SH-SY5Y (cell line): ENCODE measurements at regions not wholly inside any gene's neighbourhood (a gene's known extent, or its start where the extent isn't known, plus 50 kb on each side); places are given as distances from the start of the nearest gene placed in this dataset.

ENCODE experiments used
- GATA2 ChIP-seq: IDR thresholded peaks from 2 replicates; pipeline ENCODE4 v1.6.1; 2011; ENCODE audit warnings: mild to moderate bottlenecking, low read depth, low read length
- GATA3 ChIP-seq: IDR thresholded peaks from 2 replicates; pipeline ENCODE4 v1.6.1; 2011; ENCODE audit warnings: low read depth, mild to moderate bottlenecking, low read length, moderate library complexity

DNA sequence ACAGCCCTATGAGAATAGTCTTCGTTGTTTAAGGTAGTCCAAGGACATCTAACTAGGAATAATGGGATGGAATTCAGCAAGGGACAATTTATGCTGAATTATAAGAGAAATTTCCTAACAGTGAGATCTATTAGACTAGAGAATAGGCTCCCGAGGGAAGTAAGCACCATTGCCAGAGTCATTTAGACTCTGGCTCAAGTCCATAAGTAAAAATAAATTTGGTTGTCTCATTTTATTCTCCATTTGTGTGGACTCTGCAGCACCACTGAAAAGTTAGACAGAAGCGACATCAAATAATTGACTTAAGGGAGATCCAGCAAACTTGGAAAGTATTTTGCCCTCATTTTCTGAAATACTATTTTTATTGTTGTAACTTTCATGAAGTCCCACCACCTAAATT, 129.3 kb upstream of the SMIM21 start:
- no peak for TF ChIP-seq GATA3
- TF ChIP-seq GATA2 = no peak

DNA sequence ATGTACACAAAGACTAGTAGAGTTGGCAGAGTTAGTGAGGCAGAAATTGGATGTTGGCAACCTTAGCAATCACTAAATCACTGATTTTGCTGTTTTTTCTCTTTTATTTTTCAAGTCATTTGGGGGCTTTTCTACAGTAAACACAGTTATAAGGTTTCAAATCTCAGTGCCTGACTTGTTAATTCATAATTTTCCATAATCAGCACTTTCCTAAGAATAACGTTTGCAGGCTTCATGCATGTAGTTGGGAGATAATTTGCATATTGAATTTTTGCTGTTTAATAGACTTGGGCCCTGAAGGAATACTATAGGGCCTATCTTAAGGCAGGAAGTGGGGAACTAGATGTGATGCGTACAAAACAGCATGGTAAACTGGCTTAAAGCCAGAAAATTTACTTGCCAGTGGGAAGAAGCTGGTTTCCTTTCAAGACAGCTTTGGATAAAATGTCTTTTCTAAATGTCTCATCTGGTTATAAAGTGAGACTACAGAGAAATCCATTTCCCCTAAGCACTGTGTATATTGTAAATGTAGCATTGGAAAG, 127.2 kb upstream of the SMIM21 start:
- TF ChIP-seq GATA3 = no peak
- TF ChIP-seq GATA2 = no peak

DNA sequence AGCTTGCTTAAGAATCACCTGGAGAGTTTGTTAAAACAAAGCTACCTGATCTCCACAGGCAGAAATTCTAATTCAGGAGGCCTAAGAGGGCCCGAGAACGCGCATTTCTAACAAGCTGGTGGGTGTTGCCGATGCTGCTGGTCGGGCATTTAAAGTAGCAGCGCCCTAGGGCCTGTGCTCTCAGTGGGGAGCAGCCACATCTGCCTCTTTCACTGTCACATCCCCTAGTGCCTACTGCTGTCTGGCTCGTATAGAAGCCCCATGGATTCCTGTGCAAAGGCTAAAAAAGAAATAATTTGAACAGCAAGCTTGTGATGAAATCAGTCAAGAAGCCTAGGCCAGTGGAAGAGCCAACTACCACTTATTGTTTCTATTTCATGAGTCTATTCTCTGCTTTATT, 126.7 kb upstream of the SMIM21 start:
- no peak for TF ChIP-seq GATA3
- TF ChIP-seq GATA2 = no peak

DNA sequence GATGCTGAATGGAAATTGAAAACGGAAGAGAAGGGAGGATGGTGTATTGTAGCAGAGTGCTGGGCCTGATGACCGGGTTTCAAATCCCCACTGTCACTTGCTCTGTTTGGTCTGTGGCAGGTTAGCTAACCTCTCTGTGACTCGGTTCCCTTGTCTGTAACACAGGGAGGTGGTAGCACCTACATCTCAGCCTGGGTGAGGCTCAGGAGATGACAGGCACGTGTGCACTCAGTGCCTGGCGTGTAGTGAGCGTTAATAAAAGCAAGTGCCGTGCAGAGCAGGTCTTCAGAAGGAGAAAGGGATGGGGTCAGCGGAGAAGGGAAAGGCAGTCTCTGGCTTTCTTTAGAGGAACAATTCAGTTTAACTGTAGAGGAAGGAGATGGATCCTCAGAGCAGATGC, 125.5 kb upstream of the SMIM21 start:
- TF ChIP-seq GATA2 (no peak), GATA3 (no peak)

DNA sequence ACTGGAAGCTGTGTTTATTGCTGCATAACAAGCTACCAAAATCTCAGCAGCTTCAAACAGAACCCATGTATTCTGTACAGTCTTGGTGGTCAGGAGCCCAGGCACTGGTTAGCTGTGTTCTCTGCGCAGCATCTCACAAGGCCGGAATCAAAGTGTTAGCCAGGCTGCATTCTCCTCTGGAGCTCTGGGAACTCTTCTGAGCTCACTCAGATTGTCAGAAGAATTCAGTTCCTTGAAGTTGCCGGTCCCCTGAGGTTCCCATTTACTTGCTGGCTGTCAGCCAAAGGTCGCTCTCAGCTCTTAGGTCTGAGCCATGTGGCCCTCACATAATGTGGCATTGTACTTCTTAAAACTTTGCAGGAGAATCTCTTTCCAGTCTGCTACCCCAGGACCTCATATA, 123.6 kb upstream of the SMIM21 start:
- TF ChIP-seq GATA3 (no peak), GATA2 (no peak)

DNA sequence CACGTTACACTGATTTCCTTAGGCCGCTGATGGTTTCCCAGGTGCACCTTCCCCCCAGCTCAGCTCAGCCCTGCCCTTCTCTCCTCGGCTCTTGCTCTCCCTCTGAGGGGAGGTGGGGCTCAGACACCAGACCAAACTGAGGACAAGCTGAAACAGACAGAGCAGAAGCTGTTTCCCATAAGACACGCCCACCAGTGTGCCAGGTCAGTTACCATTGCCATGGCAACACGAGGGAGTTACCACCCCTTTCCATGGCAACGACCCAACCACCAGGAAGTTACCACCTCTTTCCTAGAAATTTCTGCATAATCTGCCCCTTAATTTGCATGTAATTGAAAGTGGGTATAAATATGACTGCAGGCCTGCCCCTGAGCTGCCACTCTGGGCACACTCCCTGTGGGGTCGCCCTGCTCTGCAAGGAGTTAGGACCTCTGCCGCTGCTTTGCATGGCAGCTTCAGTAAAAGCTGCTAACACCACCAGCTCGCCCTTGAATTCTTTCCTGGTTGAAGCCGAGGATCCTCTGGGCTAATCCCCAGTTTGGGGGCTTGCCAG, 120.9 kb upstream of the SMIM21 start:
- no peak for TF ChIP-seq GATA2
- TF ChIP-seq GATA3 = no peak

DNA sequence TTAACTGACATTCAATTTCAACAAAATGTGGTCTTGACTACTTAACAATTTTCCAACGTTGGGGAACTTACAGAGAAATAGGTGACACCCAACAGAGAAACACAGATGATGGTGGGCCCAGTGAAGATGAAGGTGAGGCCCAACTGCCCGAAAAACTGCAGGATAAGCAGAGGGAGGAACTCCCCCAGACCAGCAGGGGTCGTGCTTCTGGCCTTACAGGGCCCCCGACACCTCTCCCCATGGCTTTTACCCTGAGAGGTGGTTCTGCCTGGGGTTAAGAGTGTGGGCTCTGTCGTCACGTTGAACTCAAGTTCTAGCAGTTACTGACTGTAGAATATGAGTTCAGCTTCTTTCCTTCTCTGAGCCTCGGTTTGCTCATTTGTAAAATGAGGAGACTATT, 119.5 kb upstream of the SMIM21 start:
- TF ChIP-seq GATA2 (no peak), GATA3 (no peak)

DNA sequence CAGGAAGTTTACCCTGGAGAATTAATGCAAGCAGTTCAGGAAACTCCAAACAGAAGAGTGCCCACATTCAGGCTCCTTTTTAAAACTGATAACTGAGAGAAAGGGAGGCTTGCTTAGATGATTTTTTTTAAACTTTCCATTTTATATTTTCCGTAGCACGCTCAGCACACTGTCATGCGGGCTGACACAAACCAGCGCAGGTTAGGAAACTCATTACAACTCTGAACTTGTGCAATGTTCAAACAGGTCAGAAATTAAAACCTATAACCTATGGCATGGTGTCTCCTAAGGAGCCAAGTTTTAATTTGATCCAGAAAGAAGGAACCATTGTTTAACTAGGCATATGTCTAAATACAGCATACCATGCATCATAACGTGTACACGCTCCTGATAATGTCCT, 117.7 kb upstream of the SMIM21 start:
- TF ChIP-seq GATA3 (no peak), GATA2 (no peak)

DNA sequence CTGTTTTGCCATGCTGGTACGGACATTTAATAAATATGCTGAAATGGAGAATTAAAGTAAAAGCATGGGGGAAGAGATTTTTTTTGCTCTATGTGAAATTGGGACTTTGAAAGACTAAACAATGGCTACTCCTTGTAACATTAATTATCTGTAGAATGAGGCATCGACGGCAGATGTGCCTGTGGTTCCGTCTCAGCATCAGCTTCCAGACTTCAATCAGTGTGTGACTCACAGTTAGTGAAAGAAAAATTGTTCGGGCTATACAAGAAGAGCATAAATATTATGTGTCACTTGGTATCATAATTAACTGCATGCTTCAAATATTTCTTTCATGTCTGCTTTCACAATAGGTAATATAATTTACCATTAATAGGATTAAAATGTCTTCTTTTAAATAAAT, 117.0 kb upstream of the SMIM21 start:
- TF ChIP-seq GATA2 = no peak
- TF ChIP-seq GATA3 = no peak

DNA sequence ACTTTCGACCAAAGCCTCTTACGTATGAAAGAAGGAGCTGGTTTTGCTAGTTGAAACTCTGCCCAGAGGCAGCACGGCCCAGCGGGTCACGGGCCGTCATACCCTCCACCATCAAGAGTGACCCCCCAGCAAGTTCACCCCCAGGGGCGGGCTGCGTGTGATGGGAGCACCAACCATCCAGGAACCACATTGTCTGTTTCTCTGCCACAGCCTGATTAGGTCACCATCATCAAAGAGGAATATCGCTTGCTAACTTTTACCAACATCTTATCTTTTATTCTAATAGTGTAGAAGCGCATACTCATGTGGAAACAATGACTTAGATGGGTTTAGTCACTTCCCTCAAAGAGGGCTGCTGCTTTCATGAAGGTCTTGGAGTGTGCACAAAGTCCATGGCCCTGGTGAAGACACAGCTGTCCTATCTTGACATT, 116.6 kb upstream of the SMIM21 start:
- TF ChIP-seq GATA3 (no peak), GATA2 (no peak)

DNA sequence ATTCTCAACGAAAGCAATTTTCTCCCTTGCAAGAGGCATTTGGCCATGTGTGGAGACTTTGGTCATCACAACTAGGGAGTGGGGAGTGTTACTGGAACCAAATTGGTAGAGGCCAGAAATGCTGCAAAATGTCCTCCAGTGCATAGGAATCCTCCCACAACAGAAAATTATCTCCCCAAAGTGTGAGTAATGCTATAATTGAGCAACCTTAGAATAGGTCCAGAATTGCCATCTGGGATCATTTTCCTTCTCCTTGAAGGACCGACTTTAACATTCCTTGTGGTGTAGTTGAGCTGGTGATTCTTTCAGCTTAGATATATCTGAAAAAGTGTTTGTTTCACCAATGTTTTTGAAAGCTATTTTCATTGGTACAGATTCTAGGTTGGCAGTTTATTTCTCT, 111.2 kb upstream of the SMIM21 start:
- TF ChIP-seq GATA2 = no peak
- no peak for TF ChIP-seq GATA3

DNA sequence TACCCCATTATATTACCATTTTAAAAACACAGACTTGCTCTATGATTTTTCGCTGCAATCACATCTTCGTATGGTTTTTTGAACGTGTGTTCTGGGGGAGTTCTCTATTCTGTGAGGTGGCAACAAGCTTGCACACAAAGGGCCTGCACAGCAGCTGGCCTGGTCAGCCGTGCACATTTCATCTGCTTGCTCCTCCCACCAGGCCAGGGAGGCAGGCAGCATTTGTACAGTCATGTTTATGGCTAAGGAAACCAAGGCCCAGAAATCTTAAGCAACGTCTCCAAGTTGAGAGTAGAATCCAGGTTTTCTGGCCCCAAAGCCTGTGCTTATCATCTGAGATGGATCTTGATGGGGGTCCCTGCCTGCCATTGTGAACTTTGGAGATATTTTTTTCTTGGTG, 106.4 kb upstream of the SMIM21 start:
- no peak for TF ChIP-seq GATA3
- no peak for TF ChIP-seq GATA2

DNA sequence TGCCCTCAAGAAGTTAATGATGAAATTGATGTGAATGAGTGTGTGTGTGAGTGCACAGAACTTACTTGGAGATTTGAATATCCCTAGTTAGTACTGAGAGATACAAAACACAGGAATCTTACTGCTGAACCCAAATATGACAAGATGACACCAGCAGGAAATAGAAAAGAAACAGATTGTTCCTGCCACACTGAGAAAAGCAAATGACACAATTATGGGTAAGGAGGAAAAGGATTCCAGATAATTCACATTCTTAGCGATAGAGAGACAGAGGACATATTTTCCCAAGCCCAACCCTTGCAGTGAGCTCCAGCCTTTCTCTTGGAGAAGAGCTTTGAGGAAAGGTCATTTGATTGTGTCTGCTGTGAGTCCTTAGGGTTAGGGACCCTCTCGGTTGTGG, 105.7 kb upstream of the SMIM21 start:
- TF ChIP-seq GATA2 (no peak), GATA3 (no peak)

DNA sequence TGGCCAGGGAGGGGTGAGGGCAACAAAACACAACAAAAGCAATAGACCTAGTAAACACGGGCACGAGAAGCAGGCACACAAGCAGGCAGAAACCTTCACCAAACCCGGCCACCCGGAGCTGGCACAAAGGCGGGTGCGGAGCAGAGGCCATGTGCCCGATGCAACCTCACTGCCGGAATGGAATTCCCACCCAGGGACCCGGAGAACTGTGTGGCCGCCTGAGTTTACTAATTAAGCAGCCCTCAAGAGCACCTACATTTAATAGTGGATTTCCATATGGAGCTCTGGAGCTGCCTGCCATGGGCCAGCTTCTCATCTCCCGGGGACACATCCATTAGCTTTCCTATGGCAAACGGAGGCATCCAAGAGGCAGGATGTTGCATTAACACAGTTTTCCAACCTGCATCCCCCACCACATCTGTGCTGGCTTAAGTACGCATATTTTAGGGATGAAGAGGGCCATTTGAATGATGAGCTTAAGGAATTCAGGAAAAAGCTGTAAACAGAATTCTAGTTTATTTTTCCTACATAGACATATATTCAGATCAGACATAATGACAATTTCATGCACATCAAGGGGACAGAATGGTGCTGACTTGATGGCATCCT, 104.5 kb upstream of the SMIM21 start:
- TF ChIP-seq GATA3 = no peak
- no peak for TF ChIP-seq GATA2

DNA sequence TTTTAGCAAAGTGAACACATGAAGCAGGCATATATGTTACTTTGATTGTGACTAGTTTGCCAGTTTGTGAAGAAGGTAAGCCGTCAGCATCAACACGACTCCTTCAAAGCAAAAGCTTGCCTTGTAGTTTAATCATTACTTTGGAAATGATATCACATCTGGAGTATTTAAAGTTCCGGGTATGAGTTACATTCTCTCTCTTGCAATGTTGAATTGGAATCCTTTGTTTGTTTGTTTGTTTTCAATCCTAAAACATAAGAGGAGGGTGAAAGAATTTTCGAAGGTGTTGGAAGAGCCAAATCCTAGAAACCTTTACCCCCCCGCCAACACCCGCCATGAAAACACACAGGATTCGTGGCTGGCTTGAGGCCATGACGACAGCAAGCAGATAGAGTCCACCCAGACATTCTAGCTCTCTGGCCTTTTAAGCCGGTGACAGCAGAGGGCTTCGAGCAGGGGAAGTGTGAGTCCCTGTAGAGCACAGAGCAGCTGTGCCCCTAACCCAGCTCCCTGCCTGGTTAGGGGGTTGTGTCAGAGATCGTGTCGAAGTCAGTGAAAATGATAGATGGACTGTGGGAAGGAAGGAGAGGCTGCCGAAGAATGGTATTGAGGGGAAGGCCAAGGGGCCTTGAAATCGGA, 103.8 kb upstream of the SMIM21 start:
- TF ChIP-seq GATA3 = no peak
- TF ChIP-seq GATA2 = no peak

DNA sequence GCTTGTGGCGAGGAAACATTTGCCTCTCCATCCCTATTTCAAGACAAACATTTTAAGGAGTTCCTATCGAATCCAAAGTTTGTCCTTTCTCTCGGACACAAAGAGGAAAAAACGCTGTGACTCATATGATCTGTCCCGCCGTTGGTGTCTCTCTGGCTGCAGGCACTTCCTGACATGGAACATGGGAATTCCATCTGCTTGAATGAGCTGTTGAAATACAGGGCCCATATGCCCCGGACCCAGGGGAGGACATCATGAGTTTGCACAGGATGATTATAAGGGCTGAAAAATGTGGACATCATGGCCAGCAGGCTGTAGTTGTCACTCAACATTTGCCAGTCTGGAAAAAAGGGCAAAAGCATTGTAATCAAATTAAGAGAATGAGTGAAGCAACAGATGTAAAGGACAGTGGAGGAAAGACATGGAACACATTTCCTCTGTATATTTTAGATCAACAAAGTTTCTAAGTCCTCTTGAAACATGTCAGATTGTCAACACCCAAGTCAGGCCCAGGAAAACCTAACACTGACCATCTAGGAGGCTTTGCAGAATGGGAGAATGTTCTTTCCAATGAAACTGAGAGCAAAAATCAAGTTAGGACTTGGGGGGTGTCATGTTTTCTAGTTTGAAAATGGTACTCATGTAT, 103.2 kb upstream of the SMIM21 start:
- TF ChIP-seq GATA3 = no peak
- TF ChIP-seq GATA2 = no peak
